ENCODE measurements at regions not wholly inside any gene's neighbourhood (a gene's known extent, or its start where the extent isn't known, plus 50 kb on each side); places are given as distances from the start of the nearest gene placed in this dataset.
A peak's percentile ranks its signal among the peaks of the same experiment; 100 is the strongest.

DNA sequence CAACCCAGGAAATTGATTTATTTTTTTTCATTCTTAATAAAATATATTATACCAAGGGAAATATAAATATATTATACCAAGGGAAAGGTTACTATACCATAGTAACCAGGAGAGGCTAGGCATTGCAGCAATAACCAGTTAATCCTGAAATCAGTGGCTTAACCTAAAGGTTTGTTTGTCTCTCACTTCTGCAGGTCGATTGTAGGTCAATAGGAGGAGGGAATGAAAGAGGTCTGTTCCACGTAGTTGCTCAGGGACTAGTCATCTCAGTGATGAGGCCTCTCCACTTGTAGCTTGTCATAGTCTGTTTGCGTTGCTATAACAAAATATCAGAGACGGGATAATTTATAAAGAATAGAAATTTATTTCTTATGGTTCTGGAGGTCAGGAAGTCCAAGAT is 168.0 kb downstream of the GJA1 start:
- no peaks in the 10 kb centered on the region for H3K27me3 ChIP-seq
- no peak for DNase-seq
- TF ChIP-seq POLR2A (IDR thresholded peaks at IDR 0.05) = no peak
- TF ChIP-seq EP300 (IDR thresholded peaks at IDR 0.05; ENCODE audit: low read depth) = no peak
- TF ChIP-seq, protein P1, sequence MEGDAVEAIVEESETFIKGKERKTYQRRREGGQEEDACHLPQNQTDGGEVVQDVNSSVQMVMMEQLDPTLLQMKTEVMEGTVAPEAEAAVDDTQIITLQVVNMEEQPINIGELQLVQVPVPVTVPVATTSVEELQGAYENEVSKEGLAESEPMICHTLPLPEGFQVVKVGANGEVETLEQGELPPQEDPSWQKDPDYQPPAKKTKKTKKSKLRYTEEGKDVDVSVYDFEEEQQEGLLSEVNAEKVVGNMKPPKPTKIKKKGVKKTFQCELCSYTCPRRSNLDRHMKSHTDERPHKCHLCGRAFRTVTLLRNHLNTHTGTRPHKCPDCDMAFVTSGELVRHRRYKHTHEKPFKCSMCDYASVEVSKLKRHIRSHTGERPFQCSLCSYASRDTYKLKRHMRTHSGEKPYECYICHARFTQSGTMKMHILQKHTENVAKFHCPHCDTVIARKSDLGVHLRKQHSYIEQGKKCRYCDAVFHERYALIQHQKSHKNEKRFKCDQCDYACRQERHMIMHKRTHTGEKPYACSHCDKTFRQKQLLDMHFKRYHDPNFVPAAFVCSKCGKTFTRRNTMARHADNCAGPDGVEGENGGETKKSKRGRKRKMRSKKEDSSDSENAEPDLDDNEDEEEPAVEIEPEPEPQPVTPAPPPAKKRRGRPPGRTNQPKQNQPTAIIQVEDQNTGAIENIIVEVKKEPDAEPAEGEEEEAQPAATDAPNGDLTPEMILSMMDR (IDR thresholded peaks at IDR 0.05) = no peak
- no peak for TF ChIP-seq POLR2AphosphoS5 (IDR thresholded peaks at IDR 0.05)
- H3K27ac ChIP-seq = no peak overlapping the region
- H3K36me3 ChIP-seq = no peaks in the 10 kb centered on the region
- in situ Hi-C loops (cut with MboI; ENCODE audit: low pct_ligation_motif_present in 1 of 4, low pct_unique_long_range_greater_than_20kb in 1 of 4, low sequenced_read_pairs in 3 of 4) = no loop called here
- H3K4me3 ChIP-seq = no peak overlapping the region
- no peaks in the 10 kb centered on the region for H3K9me3 ChIP-seq
- 59 to 65% methylated on average over 4 of the region's 4 CpGs for WGBS, 2 donors (ENCODE audit: low coverage in 1 of 2)
- no peaks in the 10 kb centered on the region for H3K4me1 ChIP-seq
- intact Hi-C loops (cut with DNase I; ENCODE audit: low total_unique reads) = no loop called here

DNA sequence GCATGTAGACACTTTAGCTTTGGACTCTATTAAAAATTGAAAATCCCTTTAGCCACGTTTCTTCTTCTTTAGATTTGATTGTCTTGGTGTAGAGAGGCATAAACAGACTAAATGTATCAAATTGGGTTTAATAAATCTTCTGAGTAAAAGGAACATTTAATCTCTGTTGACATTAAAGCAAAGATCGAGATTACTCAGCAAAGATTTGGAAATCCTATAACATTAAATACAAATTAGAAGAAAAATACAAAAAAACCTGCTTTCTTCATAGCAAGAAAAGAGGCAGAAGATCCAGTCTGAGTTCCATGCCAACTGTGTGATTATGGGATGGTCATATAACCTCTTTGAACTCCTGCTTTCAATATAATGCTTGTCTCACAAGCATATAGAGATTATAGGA is 172.3 kb downstream of the GJA1 start:
- intact Hi-C loops (cut with DNase I; ENCODE audit: low total_unique reads) = no loop called here
- in situ Hi-C loops (cut with MboI; ENCODE audit: low pct_ligation_motif_present in 1 of 4, low pct_unique_long_range_greater_than_20kb in 1 of 4, low sequenced_read_pairs in 3 of 4) = no loop called here
- peak overlapping the region in 1 of 4 donors; percentile 17 for H3K27ac ChIP-seq
- WGBS, 2 donors (ENCODE audit: low coverage in 1 of 2) = 34 to 41% methylated on average over 2 of the region's 2 CpGs
- H3K4me1 ChIP-seq = no peaks in the 10 kb centered on the region
- no peaks in the 10 kb centered on the region for H3K27me3 ChIP-seq
- H3K9me3 ChIP-seq = no peaks in the 10 kb centered on the region
- H3K36me3 ChIP-seq = no peaks in the 10 kb centered on the region
- no peak overlapping the region for H3K4me3 ChIP-seq
- TF ChIP-seq EP300 (IDR thresholded peaks at IDR 0.05; ENCODE audit: low read depth) (no peak), POLR2AphosphoS5 (IDR thresholded peaks at IDR 0.05) (no peak)
- no peak for DNase-seq

DNA sequence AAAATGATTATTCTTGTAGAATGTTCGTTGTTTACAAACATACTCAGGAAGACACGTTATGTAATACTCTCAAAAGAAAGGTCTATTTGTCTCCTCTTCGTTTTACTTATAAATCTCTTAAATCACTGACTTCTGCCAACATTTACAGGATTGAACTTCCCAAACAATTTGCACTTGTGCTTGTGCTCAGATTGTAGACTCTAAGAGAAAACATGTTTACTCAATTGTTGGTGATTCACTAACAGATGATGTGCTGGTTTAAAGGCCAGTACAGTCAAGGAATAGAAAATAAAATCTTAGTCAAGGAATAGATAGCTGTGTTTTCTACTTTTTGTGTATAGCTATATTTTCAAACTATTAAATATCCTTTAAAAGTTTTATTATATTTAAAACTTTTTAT is 172.8 kb downstream of the GJA1 start:
- intact Hi-C loops (cut with DNase I; ENCODE audit: low total_unique reads) = no loop called here
- WGBS, 2 donors (ENCODE audit: low coverage in 1 of 2) = 45 to 52% methylated on average over 3 of the region's 3 CpGs
- Histone ChIP-seq H3K27me3 (no peaks in the 10 kb centered on the region), H3K36me3 (no peaks in the 10 kb centered on the region), H3K9me3 (no peaks in the 10 kb centered on the region), H3K4me1 (no peaks in the 10 kb centered on the region), H3K27ac (peak overlapping the region in 2 of 4 donors; percentile 17 to 38), H3K4me3 (no peak overlapping the region)
- no peak for DNase-seq
- TF ChIP-seq POLR2AphosphoS5 (IDR thresholded peaks at IDR 0.05) = no peak
- TF ChIP-seq, protein P1 (IDR thresholded peaks at IDR 0.05) = no peak
- TF ChIP-seq POLR2A (IDR thresholded peaks at IDR 0.05) = no peak
- no peak for TF ChIP-seq EP300 (IDR thresholded peaks at IDR 0.05; ENCODE audit: low read depth)
- in situ Hi-C loops (cut with MboI; ENCODE audit: low pct_ligation_motif_present in 1 of 4, low pct_unique_long_range_greater_than_20kb in 1 of 4, low sequenced_read_pairs in 3 of 4) = no loop called here

DNA sequence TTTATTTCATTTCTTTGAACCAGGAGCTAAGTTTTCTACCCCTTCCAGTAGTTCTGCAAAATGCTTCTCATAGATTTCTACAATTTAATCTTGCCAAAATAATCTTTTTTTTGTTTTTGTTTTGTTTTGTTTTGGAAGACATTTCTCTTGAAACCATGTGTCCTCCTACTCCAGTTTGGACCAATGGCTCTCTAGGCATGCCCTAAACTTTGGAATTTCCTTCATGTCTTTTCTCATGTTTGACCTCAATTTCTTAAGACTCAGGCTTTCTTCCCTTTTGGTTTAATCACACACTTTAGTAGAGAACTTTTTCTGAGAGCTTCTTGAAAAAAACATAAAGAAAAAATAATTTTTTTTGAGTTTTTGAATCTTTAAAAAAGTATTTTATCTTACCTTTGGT is 173.8 kb downstream of the GJA1 start:
- Histone ChIP-seq H3K9me3 (no peaks in the 10 kb centered on the region), H3K27ac (no peak overlapping the region), H3K27me3 (no peaks in the 10 kb centered on the region), H3K4me1 (no peaks in the 10 kb centered on the region), H3K4me3 (no peak overlapping the region), H3K36me3 (no peaks in the 10 kb centered on the region)
- no peak for DNase-seq
- no peak for TF ChIP-seq POLR2A (IDR thresholded peaks at IDR 0.05)
- no peak for TF ChIP-seq EP300 (IDR thresholded peaks at IDR 0.05; ENCODE audit: low read depth)
- TF ChIP-seq, protein P1 (IDR thresholded peaks at IDR 0.05) = no peak
- TF ChIP-seq POLR2AphosphoS5 (IDR thresholded peaks at IDR 0.05) = no peak
- in situ Hi-C loops (cut with MboI; ENCODE audit: low pct_ligation_motif_present in 1 of 4, low pct_unique_long_range_greater_than_20kb in 1 of 4, low sequenced_read_pairs in 3 of 4) (no loop called here), intact Hi-C loops (cut with DNase I; ENCODE audit: low total_unique reads) (no loop called here)

DNA sequence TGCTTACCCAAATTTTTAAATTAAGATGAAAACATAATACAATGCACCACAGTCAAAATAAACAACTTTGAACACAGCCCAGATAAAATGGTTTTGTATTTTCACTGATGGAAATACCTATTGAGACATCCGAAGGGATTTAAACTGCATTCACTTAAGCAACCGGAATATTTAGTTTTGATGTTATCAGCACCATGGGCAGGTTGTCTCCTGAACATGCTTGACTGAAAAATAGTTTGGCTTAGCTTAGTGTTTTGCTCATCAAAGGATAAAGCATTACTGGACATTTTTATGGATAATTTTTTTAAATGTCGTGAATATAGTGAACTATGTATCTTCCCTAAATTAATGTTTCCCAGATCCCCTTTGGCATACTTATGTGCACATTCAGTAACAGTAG is 177.5 kb downstream of the GJA1 start:
- H3K27ac ChIP-seq = no peak overlapping the region
- 78 to 80% methylated on average over 3 of the region's 3 CpGs for WGBS, 2 donors (ENCODE audit: low coverage in 1 of 2)
- H3K36me3 ChIP-seq = no peaks in the 10 kb centered on the region
- no peaks in the 10 kb centered on the region for H3K4me1 ChIP-seq
- no peak for DNase-seq
- no peaks in the 10 kb centered on the region for H3K9me3 ChIP-seq
- in situ Hi-C loops (cut with MboI; ENCODE audit: low pct_ligation_motif_present in 1 of 4, low pct_unique_long_range_greater_than_20kb in 1 of 4, low sequenced_read_pairs in 3 of 4) (no loop called here), intact Hi-C loops (cut with DNase I; ENCODE audit: low total_unique reads) (no loop called here)
- H3K27me3 ChIP-seq = no peaks in the 10 kb centered on the region
- no peak overlapping the region for H3K4me3 ChIP-seq
- TF ChIP-seq EP300 (IDR thresholded peaks at IDR 0.05; ENCODE audit: low read depth) (no peak), POLR2AphosphoS5 (IDR thresholded peaks at IDR 0.05) (no peak)

Measured in transverse colon (tissue), 4 donors.